Cardiac muscle cell (in vitro differentiated cells and primary cell): ENCODE measurements at regions not wholly inside any gene's neighbourhood (a gene's known extent, or its start where the extent isn't known, plus 50 kb on each side); places are given as distances from the start of the nearest gene placed in this dataset.

ENCODE experiments used
- DNase-seq, 2 donors: peaks; one replicate each; pipeline versions ENCODE4 v3.0.0 to v3.0.0-alpha.2; 2010 to 2017; ENCODE audit warnings: low read depth in 1 of 2, low spot score in 1 of 2
- H3K27ac ChIP-seq: fragments of 200-600 bp; sonication (generic); 2 replicates; pipeline ENCODE4 v1.5.1; 2016
- H3K27me3 ChIP-seq: fragments of 200-600 bp; sonication (generic); 2 replicates; pipeline ENCODE4 v1.6.0; 2016; ENCODE audit warnings: control low read depth
- H3K36me3 ChIP-seq: fragments of 200-600 bp; sonication (generic); 2 replicates; pipeline ENCODE4 v1.5.1; 2016; ENCODE audit warnings: control low read depth
- H3K4me1 ChIP-seq: fragments of 200-600 bp; sonication (generic); 2 replicates; pipeline ENCODE4 v1.8.1; 2017; ENCODE audit warnings: low read depth, mild to moderate bottlenecking, mixed run types
- H3K4me3 ChIP-seq: fragments of 200-600 bp; sonication (generic); 2 replicates; pipeline ENCODE4 v1.5.1; 2016; ENCODE audit warnings: mild to moderate bottlenecking
- H3K9me3 ChIP-seq: fragments of 200-600 bp; sonication (generic); 2 replicates; pipeline ENCODE4 v1.5.1; 2017; ENCODE audit warnings: low read depth, mild to moderate bottlenecking, control low read depth
- TF ChIP-seq, protein P1 (sequence below): IDR thresholded peaks from 2 replicates; pipeline ENCODE4 v1.5.1; 2012; ENCODE audit warnings: low read depth, mild to moderate bottlenecking, low read length

- H3K9me3 ChIP-seq: no peaks in the 10 kb centered on the region
- H3K4me3 ChIP-seq: no peak overlapping the region
- H3K4me1 ChIP-seq: no peaks in the 10 kb centered on the region
- DNase-seq: no peak
- TF ChIP-seq, protein P1, sequence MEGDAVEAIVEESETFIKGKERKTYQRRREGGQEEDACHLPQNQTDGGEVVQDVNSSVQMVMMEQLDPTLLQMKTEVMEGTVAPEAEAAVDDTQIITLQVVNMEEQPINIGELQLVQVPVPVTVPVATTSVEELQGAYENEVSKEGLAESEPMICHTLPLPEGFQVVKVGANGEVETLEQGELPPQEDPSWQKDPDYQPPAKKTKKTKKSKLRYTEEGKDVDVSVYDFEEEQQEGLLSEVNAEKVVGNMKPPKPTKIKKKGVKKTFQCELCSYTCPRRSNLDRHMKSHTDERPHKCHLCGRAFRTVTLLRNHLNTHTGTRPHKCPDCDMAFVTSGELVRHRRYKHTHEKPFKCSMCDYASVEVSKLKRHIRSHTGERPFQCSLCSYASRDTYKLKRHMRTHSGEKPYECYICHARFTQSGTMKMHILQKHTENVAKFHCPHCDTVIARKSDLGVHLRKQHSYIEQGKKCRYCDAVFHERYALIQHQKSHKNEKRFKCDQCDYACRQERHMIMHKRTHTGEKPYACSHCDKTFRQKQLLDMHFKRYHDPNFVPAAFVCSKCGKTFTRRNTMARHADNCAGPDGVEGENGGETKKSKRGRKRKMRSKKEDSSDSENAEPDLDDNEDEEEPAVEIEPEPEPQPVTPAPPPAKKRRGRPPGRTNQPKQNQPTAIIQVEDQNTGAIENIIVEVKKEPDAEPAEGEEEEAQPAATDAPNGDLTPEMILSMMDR: no peak
- H3K36me3 ChIP-seq: no peaks in the 10 kb centered on the region
- no peaks in the 10 kb centered on the region for H3K27me3 ChIP-seq
- H3K27ac ChIP-seq: no peak overlapping the region
Observed at GRCh38 chr4:24015782-24016181, 125.9 kb upstream of the PPARGC1A start.

GRCh38 chr4:24013668-24014422 lies 124.0 kb upstream of the PPARGC1A start:
- no peaks in the 10 kb centered on the region for H3K27me3 ChIP-seq
- no peaks in the 10 kb centered on the region for H3K4me1 ChIP-seq
- H3K36me3 ChIP-seq: no peaks in the 10 kb centered on the region
- TF ChIP-seq, protein P1: no peak
- no peak overlapping the region for H3K27ac ChIP-seq
- DNase-seq: no peak
- no peak overlapping the region for H3K4me3 ChIP-seq
- H3K9me3 ChIP-seq: no peaks in the 10 kb centered on the region

- Histone ChIP-seq H3K27ac (no peak overlapping the region), H3K9me3 (no peaks in the 10 kb centered on the region), H3K36me3 (no peaks in the 10 kb centered on the region), H3K4me3 (no peak overlapping the region), H3K27me3 (no peaks in the 10 kb centered on the region), H3K4me1 (no peaks in the 10 kb centered on the region)
- TF ChIP-seq, protein P1: no peak
- DNase-seq: no peak
Observed at GRCh38 chr4:24010994-24011393, 121.1 kb upstream of the PPARGC1A start.

GRCh38 chr4:24010573-24010972 lies 120.7 kb upstream of the PPARGC1A start:
- TF ChIP-seq, protein P1: no peak
- no peak overlapping the region for H3K27ac ChIP-seq
- DNase-seq: no peak
- H3K4me3 ChIP-seq: no peak overlapping the region
- H3K4me1 ChIP-seq: no peaks in the 10 kb centered on the region
- no peaks in the 10 kb centered on the region for H3K9me3 ChIP-seq
- H3K27me3 ChIP-seq: no peaks in the 10 kb centered on the region
- no peaks in the 10 kb centered on the region for H3K36me3 ChIP-seq

- Histone ChIP-seq H3K27ac (no peak overlapping the region), H3K4me1 (no peaks in the 10 kb centered on the region), H3K4me3 (no peak overlapping the region), H3K36me3 (no peaks in the 10 kb centered on the region), H3K9me3 (no peaks in the 10 kb centered on the region), H3K27me3 (no peaks in the 10 kb centered on the region)
- TF ChIP-seq, protein P1: no peak
- DNase-seq: peak in 1 of 2 donors; percentile 3
Observed at GRCh38 chr4:24007860-24008261, 118.0 kb upstream of the PPARGC1A start.

- Histone ChIP-seq H3K27ac (no peak overlapping the region), H3K27me3 (no peaks in the 10 kb centered on the region)
- TF ChIP-seq, protein P1: no peak
Observed at GRCh38 chr4:24006269-24006668, 116.4 kb upstream of the PPARGC1A start.

More at GRCh38 chr4:24006269-24006668, 116.4 kb upstream of the PPARGC1A start:
- Histone ChIP-seq H3K9me3 (no peaks in the 10 kb centered on the region), H3K4me3 (no peak overlapping the region), H3K4me1 (no peaks in the 10 kb centered on the region), H3K36me3 (no peaks in the 10 kb centered on the region)
- no peak for DNase-seq
